HG02973 (cell line): ENCODE measurements at regions not wholly inside any gene's neighbourhood (a gene's known extent, or its start where the extent isn't known, plus 50 kb on each side); places are given as distances from the start of the nearest gene placed in this dataset.
"Not testable (repeated sequence)": the region's sequence is repeated elsewhere in the genome, so short reads cannot be mapped to it uniquely, and the experiment has no call there.

ENCODE experiments used
- ATAC-seq: cut with Tn5 transposase; IDR thresholded peaks from one replicate; pipeline ENCODE4 v1.9.1; 2021; ENCODE audit warnings: moderate library complexity; ENCODE audit not compliant: unreplicated experiment

DNA sequence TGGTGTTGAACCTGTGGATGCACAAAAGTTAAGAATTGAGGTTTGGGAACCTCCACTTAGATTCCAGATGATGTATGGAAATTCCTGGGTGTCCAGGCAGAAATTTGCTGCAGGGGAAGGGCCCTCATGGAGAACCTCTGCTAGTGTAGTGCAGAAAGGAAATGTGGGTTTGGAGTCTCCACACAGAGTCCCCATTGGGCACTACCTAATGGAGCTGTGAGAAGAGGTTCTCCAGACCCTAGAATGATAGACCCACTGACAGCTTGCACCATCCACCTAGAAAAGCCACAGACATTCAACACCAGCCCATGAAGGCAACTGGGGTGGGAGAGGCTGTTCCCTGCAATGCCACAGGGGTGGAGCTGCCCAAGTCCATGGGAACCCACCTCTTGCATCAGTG, 1032.8 kb upstream of the EPHA6 start:
- ATAC-seq = no peak

DNA sequence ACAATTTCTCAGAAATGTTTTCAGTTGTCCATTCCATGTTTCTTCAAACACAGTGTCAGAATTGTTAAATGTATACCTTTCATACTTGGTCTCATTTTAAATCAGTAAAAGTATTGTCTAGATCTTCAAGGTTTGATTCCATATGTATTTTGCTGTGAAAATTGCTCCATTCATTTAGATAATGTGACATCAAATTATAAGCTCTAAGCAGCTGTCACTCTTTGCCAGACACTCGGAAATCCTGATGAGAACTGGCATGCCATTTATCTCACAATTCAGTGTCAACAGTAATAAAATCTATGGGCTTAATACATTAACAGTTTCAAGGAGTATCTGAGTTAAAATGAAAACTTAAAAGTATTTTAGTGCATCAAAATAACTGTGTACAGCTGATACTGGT, 1025.3 kb upstream of the EPHA6 start:
- no peak for ATAC-seq

DNA sequence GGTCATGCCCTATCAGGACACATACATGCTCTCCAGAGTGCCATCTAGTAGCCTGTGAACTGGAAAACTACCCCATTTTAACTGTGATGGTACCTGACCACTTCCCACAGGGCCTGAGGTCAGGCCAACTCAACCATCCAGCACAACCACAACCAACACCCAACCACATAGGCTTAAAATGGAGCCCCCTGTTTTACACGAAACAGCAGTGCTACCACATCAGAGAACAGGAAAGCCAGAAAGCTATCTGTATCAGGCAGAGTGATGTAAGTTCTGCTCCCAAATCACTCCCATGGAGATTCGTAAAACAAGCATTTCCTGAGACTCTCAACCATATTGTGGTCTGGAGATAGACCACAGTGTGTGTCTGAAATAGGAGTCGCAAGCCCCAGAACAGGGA, 1017.3 kb upstream of the EPHA6 start:
- ATAC-seq = no peak

DNA sequence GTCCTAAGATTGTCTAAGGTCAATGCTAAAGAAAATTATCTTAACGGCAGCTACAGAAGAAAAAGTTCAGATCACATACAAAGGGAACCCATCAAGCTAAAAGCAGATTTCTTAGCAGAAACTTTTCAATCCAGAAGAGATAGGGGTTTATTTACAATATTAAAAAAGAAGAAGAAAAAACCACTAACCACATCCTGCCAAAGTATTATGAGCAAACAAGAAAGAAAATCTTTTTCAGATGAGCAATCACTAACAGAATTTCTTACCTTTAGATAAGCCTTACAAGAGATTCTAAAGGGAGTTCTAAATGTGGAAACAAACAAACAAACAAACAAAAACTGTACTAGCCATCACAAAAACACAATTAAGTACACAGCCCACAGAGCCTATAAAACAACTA, 1015.8 kb upstream of the EPHA6 start:
- ATAC-seq = no peak

DNA sequence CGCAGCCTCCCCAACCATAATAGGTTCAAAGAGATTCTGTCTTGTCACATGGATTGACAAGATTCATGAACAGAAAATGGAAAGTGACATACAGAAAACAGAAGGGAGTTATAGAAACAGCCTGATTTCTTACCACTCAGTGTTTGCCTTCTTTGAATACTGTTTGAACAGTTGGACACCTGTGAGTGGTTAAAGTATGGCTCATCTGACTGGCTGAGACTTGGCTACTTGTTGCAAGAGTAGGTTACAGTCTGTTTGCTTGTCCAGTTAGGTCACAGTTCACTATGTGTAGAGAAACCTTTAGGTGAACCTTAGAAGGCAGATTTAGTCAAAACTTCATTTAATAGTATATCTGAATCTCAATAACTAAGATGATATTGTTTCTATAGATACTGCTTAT, 1003.9 kb upstream of the EPHA6 start:
- no peak for ATAC-seq

DNA sequence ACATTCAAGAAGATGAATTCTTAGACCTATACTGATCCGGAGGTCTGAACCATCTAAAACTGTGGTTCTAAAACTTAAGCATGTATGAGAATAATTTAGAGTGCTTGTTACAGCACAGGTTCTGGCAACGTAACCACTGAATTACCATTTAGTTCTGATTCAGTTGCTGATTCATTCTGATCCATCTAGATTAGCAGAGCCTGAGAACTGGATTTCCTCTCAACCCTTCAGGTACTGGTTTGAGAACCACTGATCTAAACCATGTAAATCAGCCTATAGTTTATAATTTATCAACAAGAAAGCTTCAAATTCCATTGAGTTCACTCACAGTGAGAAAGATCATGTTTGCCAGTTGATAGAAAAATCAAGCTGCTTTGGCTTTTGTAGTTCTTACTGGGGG, 1001.1 kb upstream of the EPHA6 start:
- no peak for ATAC-seq

DNA sequence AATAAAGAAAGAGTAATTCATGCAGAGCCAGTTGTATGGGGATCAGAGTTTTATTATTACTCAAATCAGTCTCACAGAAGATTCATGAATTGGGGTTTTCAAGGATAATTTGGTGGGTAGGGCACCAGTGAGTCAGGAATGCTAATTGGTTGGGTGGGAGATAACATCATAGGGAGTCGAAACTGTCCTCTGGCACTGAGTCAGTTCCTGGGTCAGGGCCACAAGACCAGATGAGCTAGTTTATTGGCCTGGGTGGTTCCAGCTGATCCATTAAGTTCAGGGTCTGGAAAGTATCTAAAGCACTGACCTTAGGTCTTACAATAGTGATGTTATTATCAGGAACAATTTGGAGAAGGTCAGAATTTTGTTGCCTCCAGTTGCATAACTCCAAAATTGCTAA, 998.6 kb upstream of the EPHA6 start:
- ATAC-seq = no peak

DNA sequence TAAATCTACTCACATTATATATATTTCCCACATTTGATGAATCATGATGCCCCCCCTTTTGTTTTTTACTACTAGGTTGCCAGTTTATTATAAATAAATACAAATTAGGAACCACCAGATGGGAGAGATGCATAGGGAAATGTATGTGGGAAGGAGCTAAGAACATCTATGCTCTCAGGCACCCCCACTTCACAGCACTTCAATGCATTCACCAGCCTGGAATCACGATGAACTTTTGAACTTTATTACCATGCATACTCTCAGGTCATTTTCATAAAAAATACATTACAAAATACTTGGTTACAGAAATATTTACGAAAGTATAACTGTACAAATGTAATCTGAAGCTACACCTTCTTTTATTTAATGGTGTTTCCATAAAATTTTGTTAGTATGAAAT, 988.0 kb upstream of the EPHA6 start:
- no peak for ATAC-seq

DNA sequence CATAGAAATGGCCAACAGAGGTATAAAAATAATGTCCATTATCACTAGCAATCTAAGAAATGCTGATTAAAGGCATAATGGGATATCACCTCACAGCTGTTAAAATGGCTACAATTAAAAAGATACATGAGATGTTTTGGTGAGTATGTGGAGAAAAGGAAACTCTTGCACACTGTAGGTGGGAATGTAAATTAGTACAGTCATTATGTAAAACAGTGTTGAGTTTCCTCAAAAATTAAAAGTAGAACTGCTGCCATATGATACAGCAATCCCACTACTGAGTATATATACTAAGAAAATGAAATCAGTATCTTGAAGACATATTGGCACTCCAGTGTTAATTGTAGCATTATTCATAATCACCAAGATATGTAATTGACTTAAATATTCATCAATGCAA, 982.2 kb upstream of the EPHA6 start:
- ATAC-seq = no peak

DNA sequence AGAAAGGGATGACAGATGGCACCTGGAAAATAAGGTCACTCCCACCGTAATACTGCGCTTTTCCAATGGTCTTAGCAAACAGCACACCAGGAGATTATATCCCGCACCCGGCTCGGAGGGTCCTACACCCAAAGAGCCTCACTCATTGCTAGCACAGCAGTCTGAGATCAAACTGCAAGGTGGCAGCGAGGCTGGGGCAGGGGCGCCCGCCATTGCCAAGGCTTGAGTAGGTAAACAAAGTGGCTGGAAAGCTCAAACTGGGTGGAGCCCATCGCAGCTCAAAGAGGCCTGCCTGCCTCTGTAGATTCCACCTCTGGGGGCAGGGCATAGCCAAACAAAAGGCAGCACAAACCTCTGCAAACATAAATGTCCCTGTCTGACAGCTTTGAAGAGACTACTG, 953.8 kb upstream of the EPHA6 start:
- not testable (repeated sequence) for ATAC-seq

DNA sequence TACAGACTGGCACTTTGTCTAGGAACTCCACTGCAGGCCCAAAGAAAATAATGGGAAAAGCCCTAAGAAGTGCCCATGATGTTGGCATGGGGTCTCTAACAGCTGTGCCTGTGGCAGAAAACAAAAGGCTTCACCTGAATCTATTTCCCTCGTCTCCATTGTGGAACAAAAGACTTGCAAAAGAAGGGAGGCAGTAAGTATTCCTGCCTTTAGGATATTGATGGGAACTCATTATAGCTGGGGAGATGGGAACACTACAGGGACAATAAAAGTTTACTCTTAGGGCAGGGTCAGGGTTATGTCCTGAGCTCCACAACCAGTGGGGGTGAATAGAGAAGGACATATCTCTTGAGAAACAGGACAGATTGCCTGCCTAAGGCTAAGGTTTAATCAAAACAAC, 930.6 kb upstream of the EPHA6 start:
- ATAC-seq = no peak

DNA sequence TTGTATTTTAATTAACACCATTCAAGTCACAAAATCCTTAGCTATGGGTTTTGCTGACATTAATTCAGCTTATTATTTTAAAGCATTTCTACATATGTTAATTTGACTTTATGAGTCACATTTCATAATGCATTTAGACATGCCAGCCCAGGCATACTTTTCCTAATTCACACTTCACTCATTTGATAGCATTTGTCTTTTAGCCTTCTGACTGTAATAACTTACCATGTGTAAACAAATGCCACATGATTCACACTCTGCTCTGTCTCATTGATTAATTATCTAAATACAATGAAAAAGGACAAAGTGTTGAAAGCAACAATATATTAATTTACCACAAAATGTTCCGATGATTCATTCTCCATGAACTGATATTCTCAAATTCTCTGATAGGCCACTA, 927.8 kb upstream of the EPHA6 start:
- no peak for ATAC-seq

DNA sequence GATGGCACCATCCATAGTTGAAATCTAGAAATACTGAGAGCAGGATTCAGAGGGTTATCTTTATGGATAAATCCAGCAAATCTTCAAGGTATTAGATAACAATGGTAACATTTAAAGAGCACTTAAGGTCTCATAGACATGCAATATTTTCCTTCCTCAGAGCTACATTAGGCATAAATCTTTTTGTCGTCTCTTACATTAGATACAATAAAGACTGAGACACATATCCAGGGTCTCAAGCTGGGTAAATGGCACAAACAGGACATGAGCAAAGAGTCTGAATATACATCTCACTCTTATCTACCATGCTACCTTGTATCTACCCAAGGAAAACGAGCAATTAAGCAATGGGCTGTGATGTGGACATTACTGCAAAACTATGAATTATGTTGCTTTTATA, 927.3 kb upstream of the EPHA6 start:
- ATAC-seq = no peak

DNA sequence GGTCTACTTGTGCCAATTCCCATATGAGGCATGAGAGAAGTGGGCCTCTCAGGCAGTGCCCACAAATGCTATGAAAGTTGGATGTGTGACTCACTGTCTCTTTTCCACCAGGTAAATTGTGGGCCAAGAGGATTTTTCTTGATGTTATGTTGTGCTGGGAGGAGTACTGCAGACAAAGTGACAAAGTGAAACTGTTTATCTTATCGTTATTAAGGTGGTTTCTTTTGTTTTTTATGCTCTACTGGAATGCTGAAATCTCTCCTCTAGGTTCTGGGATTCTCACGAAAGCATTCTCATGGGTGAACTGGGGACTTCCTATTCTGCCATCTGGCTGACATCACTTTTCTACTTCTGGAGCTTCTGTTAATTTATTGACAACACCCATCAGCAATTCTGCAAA, 919.6 kb upstream of the EPHA6 start:
- ATAC-seq = no peak

DNA sequence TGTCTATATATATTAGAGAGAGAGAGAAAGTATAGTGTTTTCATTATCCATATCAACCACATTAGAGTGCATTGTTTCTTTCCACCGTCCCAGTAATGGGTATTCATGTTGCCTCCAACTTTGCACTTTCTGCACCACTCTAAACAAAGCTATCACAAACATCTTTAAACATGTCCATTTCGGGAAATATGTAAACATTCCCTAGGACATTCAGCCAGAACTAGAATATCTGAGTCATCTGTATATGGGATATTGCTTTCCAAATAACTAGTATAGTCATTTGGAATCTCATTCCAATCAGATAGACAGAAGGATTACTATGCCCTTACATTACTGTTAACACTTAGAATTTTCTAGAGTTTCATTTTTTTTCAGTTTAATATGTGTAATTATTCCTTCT, 914.9 kb upstream of the EPHA6 start:
- no peak for ATAC-seq

DNA sequence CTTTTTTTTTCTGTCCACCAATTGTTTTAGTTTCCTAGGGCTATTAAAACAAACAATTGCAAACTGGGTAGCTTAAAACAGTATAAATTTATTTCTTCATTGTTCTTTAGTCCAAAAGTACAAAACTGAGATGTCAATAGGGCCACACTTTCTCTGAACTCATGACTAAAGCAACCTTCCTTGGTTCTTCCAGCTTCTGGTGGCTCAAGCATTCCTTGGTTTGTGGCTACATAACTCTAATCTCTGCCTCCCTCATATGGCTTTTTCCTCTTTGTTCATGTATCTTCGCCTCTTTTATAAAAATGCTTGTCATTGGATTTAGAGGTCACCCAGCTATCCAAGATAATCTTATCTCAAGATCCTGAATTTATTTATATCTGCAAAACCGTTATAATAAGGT, 914.5 kb upstream of the EPHA6 start:
- ATAC-seq = no peak

DNA sequence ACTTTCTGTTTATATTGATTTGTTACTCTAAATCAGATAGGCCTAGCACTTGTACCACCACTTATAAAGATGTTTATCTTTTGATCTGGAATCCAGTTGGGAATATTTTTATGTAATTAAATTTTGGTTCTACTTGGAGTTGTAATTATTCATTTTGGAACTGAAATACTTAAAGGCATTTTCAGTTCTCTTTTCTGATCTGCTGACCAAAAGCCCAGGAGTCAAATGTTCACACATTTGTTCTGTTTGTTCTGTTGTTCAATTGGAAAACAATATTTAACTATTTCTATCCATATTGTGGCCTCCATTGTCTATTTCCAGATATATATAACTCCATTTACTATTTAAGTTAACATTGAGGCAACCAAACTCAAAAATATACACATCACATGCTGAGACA, 912.4 kb upstream of the EPHA6 start:
- ATAC-seq = no peak

DNA sequence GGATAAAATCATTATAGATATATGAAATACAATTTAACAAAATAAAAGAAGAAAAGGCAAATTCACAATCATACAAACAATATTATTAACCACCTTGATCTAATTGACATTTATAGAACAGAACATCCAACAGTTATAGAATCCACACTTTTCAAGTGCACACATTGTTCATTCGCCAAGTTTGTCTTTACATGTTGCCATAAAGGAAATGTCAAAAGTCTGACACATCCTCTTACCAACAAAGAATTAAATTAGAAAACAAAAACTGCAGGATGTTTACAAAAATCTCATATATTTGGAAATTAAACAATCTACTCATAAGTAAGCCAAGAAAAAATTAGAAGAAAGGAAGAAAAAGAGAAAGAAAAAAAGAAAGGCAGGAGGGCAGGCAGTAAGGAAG, 909.2 kb upstream of the EPHA6 start:
- ATAC-seq = no peak

DNA sequence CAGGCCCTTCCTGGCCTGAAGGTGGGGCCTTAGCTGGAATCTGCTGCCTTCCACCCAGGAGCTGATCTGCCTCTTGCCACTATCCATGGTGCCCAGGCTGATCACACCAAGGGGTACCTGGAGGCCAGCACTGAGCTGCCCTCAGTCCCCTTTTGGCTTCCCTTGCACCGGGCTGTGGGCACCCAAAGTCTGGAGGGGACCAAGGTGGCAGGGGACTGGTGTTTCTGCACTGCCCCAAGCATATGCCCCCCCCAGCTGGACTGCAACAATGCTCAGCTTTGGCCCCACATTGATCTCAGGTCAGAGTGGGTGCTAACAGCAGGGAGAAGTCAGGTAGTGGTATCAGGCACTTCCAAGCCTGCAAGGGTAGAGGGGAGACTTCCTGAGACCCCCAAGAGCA, 902.6 kb upstream of the EPHA6 start:
- ATAC-seq = no peak

DNA sequence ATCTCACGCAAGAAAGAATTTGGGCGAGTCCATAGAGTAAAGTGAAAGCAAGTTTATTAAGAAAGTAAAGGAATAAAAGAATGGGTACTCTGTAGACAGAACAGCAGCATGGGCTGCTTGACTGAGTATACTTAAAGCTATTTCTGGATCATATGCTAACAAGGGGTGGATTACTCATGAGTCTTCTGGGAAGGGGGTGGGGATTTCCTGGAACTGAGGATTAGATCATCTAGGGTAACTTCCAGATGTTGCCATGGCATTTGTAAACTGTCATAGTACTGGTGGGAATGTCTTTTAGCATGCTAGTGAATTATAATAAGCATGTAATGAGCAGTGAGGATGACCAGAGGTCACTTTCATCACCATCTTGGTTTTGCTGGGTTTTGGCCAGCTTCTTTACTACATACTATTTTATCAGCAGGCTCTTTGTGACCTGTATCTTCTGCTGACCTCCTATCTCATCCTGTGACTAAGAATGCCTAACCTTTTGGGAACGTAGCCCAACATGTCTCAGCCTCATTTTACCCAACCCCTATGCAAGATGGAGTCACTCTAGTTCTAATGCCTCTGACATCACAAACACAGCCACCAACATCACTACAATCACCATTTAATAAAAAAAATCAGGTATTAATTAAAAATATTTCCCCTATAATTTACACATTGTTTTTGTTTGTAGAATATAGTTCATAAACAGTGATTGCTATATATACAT, 890.7 kb upstream of the EPHA6 start:
- no peak for ATAC-seq

DNA sequence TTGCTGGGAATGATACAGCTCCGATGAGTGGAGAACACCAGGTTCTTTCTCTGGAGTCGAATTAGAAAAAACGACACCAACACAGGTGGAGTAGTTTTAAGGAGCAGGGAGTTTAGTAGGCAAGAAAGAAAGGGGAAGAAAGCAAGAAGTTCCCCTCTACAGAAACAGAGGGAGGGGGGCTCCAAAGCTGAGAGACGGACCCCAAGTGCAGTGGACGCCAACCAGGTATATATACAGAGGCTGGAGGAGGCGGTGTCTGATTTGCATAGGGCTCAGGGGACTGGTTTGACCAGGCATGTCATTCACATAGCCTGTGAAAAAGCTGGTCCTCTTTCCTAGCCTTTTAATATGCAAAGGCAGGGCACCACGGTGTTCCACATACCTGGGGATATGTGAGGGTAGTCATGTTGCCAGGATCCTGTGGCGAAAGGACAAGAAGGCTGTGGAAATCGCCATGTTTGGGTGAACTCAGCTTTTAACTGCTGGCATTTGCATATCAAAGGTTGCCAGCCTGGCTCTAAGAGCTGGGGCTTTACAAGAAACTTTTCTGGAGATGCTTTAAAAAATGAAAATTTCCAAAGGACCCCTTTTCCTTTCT, 887.4 kb upstream of the EPHA6 start:
- ATAC-seq = no peak

DNA sequence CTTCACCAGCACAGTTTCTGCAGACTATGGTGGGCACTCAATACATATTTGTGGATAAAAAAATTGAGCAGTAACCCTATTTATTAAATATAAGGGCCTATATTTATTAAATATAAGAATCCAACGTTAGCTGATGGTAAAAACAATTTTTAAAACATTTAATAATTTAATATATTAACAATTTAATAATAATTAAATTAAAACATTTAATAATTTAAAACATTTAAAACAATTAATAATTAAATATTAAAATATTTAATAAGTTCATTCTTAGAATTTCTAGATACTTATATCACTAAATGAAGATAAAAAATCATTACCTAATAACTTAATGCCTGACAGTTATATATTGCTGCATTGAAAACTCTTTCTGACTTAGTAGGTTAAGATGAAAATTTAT, 880.2 kb upstream of the EPHA6 start:
- no peak for ATAC-seq

DNA sequence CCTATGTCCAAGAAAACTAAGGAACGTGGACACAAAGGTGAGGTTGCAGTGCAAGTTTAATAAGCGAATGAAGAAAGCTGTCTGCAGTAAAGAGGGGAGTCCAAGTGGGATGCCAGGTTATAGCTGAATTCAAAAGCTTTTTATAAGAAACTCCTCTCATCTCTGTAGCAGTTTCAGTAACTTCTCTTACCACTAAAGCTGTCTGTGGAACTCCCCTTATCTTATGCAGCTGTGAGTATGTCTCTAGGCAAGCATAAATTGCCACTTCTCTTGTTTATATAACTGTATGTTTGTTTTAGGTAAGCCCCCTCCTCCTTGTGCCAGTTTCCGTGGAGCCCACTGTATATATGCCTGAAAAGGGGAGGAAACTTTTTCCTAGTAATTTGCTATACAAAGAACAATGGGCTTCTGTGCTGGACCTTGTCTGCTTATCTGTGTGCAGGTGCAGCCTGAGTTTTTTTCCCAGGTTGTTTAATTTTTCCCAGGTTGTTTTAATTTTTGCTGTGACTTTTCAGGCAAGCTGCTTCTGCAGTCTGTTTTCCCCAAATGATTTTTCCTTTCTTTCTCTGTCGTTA, 875.1 kb upstream of the EPHA6 start:
- ATAC-seq = no peak
